A673 (cell line): ENCODE measurements at regions not wholly inside any gene's neighbourhood (a gene's known extent, or its start where the extent isn't known, plus 50 kb on each side); places are given as distances from the start of the nearest gene placed in this dataset.

Experiments
- BruUV-seq: library from RNA; stranded (reverse); fragments of 400-500 nt; replicated peaks from 2 replicates; lab custom pipeline; 2021; lab: Mats Ljungman, UMichigan
- CTCF ChIA-PET: fragments of 300-600 bp; sonication (Branson Sonifier 250); formaldehyde crosslinking; loops from one replicate; lab custom pipeline; 2022; ENCODE audit warnings: antibody characterized with exemption; lab: Charles Lee
- POLR2A ChIA-PET: fragments of 300-600 bp; sonication (Branson Sonifier 250); formaldehyde crosslinking; loops from one replicate; lab custom pipeline; 2022; ENCODE audit warnings: antibody characterized with exemption; ENCODE audit not compliant: low non-redundant PET; lab: Charles Lee
- DNase-seq: peaks from one replicate; pipeline ENCODE4 v3.0.0-alpha.2; 2015; ENCODE audit warnings: low spot score
- H3K27ac ChIP-seq: fragments of 200-600 bp; sonication (generic); 2 replicates; pipeline ENCODE4 v1.5.1; 2016; ENCODE audit warnings: mixed run types, low read depth, mild to moderate bottlenecking, mixed read lengths, antibody characterized with exemption, low read length; ENCODE audit not compliant: poor library complexity, severe bottlenecking
- H3K27me3 ChIP-seq: fragments of 200-600 bp; sonication (generic); replicated peaks from 2 replicates; pipeline ENCODE4 v1.6.1; 2017; ENCODE audit warnings: mixed run types, low read depth, mild to moderate bottlenecking, mixed read lengths, antibody characterized with exemption, low read length; ENCODE audit not compliant: insufficient read depth, poor library complexity
- H3K36me3 ChIP-seq: fragments of 200-600 bp; sonication (generic); 2 replicates; pipeline ENCODE4 v1.6.1; 2016; ENCODE audit warnings: mixed run types, mild to moderate bottlenecking, mixed read lengths, antibody characterized with exemption, low read length; ENCODE audit not compliant: insufficient read depth, poor library complexity, severe bottlenecking
- H3K4me1 ChIP-seq: fragments of 200-600 bp; sonication (generic); 2 replicates; pipeline ENCODE4 v1.6.1; 2017; ENCODE audit warnings: mixed run types, mild to moderate bottlenecking, mixed read lengths, antibody characterized with exemption, low read length; ENCODE audit not compliant: insufficient read depth, poor library complexity, severe bottlenecking
- H3K4me3 ChIP-seq: fragments of 200-600 bp; sonication (generic); 2 replicates; pipeline ENCODE4 v1.5.1; 2016; ENCODE audit warnings: low read depth, mixed run types, mild to moderate bottlenecking, mixed read lengths, low read length; ENCODE audit not compliant: poor library complexity, severe bottlenecking
- H3K9me3 ChIP-seq: fragments of 200-600 bp; sonication (generic); 2 replicates; pipeline ENCODE4 v1.6.1; 2016; ENCODE audit warnings: mixed run types, low read depth, mild to moderate bottlenecking, mixed read lengths, antibody characterized with exemption, low read length; ENCODE audit not compliant: poor library complexity, severe bottlenecking
- CTCF ChIP-seq: fragments of 300-800, 200-600 bp; sonication (generic); conservative IDR thresholded peaks from 2 replicates; pipeline ENCODE4 v1.5.1; 2017; ENCODE audit warnings: low read depth, mild to moderate bottlenecking, antibody characterized with exemption, low read length, moderate library complexity, mixed read lengths
- EZH2 ChIP-seq: fragments of 200-600 bp; sonication (generic); IDR thresholded peaks from 2 replicates; pipeline ENCODE4 v1.6.1; 2017; ENCODE audit warnings: borderline replicate concordance, low read depth, mild to moderate bottlenecking, mixed read lengths, antibody characterized with exemption, low read length; ENCODE audit not compliant: poor library complexity, severe bottlenecking
- intact Hi-C: fragments of 100-400 bp; cut with micrococcal nuclease; formaldehyde crosslinking; loops from one replicate; pipeline ENCODE4 v1.10.0; 2022; ENCODE audit not compliant: unreplicated experiment

- H3K4me1 ChIP-seq, result no peaks in the 10 kb centered on the region
- ChIA-PET POLR2A (no interaction called here), CTCF (no interaction called here)
- TF ChIP-seq EZH2 (no peak), CTCF (no peak)
- H3K9me3 ChIP-seq, result no peaks in the 10 kb centered on the region
- no peak overlapping the region for H3K4me3 ChIP-seq
- no peak overlapping the region for H3K27ac ChIP-seq
- no peak for DNase-seq
- no TSS peak for BruUV-seq
- intact Hi-C loops, result no loop called here
- no peaks in the 10 kb centered on the region for H3K27me3 ChIP-seq
- H3K36me3 ChIP-seq, result no peaks in the 10 kb centered on the region
Measured at GRCh38 chr6:142683714-142684141, 261.2 kb downstream of the HIVEP2 start.

- TF ChIP-seq EZH2, result no peak
- TF ChIP-seq CTCF, result no peak
- ChIA-PET CTCF (no interaction called here), POLR2A (no interaction called here)
- no peaks in the 10 kb centered on the region for H3K9me3 ChIP-seq
- H3K4me3 ChIP-seq, result no peak overlapping the region
- no peaks in the 10 kb centered on the region for H3K27me3 ChIP-seq
- no peak overlapping the region for H3K27ac ChIP-seq
- no peaks in the 10 kb centered on the region for H3K36me3 ChIP-seq
- no peak for DNase-seq
- no peaks in the 10 kb centered on the region for H3K4me1 ChIP-seq
- no TSS peak for BruUV-seq
- intact Hi-C loops, result no loop called here
Measured at GRCh38 chr6:142684371-142684770, 260.6 kb downstream of the HIVEP2 start.

GRCh38 chr6:142685852-142686506, 259.0 kb downstream of the HIVEP2 start:
- TF ChIP-seq CTCF, result no peak
- TF ChIP-seq EZH2, result no peak
- Histone ChIP-seq H3K27me3 (no peaks in the 10 kb centered on the region), H3K27ac (no peak overlapping the region), H3K4me1 (no peaks in the 10 kb centered on the region), H3K4me3 (no peak overlapping the region), H3K36me3 (no peaks in the 10 kb centered on the region), H3K9me3 (no peaks in the 10 kb centered on the region)
- ChIA-PET CTCF (no interaction called here), POLR2A (no interaction called here)
- intact Hi-C loops, result no loop called here
- no TSS peak for BruUV-seq
- no peak for DNase-seq
